ENCODE measurements at regions not wholly inside any gene's neighbourhood (a gene's known extent, or its start where the extent isn't known, plus 50 kb on each side); places are given as distances from the start of the nearest gene placed in this dataset.
"Not testable (repeated sequence)": the region's sequence is repeated elsewhere in the genome, so short reads cannot be mapped to it uniquely, and the experiment has no call there.

- not testable (repeated sequence) for DNase-seq (ENCODE audit: low spot score)
Observed at GRCh38 chr17:74143318-74143717, 60.2 kb upstream of the RPL38 start.

DNA sequence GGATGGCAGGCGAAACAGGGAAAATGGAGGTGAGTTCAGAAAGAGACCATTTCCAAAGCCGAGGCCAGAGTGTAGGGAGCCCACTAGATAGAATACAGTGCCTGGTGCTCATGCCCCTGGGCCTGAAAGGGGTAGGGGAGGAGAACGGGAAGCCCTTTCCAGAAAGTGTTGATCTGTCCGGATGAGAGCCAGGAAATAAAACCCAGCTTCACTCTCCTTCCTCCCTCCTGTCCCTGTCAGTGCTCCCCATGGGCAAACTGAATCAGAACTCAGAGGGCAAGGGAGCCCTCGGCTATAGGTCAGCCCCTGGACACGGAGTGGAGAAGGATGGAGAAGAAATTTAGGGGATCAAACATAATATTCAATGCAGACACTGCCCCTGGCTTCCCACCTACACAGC is 57.7 kb upstream of the RPL38 start:
- DNase-seq (ENCODE audit: low spot score): no peak

DNA sequence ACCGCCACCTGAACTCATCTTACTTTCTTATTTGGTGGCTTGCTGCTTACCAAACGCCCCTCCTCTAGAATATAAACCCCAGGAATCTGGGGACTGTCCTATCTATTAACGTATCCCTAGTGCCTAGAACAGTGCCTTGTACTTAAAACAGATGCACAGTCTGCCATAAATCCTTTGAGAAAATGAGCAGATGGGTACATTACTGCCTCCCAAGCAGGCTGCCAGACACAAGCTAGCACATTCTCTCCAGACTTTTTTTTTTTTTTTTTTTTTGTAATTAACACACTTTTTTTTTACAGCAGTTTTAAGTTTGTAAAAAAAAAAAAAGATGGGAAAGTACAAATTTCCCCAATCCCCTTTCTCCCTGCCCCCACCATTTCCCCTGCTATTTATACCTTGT is 57.3 kb upstream of the RPL38 start:
- no peak for DNase-seq (ENCODE audit: low spot score)

- no peak for DNase-seq (ENCODE audit: low spot score)
Observed at GRCh38 chr17:74147056-74147835, 56.2 kb upstream of the RPL38 start.

- DNase-seq (ENCODE audit: low spot score): no peak
Observed at GRCh38 chr17:74147966-74148365, 55.5 kb upstream of the RPL38 start.

DNA sequence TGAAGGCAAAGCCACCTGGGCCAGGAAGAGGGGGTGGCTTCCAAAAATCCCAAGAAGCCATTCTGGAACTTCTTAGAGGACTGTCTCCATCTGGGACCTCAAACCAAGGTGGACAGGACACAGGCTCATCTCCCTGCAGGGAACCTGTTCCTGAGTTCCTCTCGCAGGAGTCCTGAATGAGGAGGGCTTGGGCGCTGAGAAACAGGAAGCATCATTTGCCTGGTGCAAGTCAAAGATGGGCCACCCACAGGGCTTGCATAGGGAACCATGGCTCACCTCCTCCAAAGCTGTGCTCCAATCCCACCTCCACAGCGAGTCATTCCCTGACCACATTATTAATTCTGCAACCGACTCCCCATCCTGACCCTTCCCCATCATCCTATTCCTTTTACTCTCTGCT is 55.0 kb upstream of the RPL38 start:
- DNase-seq (ENCODE audit: low spot score): no peak

GRCh38 chr17:74148901-74149596 is 54.4 kb upstream of the RPL38 start:
- no peak for DNase-seq (ENCODE audit: low spot score)

GRCh38 chr17:74149597-74150427 is 53.7 kb upstream of the RPL38 start:
- DNase-seq (ENCODE audit: low spot score): no peak

GRCh38 chr17:74150428-74151025 is 53.0 kb upstream of the RPL38 start:
- DNase-seq (ENCODE audit: low spot score): no peak

DNA sequence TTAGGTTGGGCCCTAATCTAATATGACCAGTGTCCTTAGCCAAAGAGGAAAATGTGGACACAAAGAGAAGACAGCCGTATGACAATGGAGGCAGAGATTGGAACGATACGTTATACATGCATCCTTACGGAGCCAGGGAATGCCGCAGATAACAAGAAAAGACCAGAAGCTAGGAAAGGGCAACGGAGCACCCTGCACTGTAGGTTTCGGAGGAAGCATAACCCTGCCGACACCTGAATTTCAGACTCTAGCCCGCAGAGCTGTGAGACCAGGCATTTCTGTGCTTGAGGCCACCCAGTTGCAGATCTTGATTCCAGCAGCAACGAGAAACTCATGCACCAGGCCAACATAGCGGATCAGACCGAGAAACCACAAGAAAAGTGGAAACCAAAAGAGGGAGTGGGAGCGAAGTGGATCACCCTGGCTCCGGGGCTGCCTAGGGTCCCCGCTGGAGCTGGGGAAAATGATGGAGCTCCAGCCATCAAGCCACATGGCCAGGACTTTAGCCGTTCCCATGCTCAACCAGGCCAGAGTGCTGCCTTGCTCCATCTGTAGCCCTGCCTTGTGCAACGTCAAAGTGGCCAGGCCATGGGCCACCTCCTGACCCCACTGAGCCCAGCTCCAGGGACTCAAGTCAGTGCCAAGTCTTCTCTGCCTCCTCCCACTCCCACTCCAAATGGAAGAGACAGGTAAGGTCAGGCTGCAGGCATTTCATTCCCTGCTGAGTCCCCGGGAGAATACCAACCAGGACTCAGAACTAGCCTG is 51.7 kb upstream of the RPL38 start:
- DNase-seq (ENCODE audit: low spot score): no peak

DNA sequence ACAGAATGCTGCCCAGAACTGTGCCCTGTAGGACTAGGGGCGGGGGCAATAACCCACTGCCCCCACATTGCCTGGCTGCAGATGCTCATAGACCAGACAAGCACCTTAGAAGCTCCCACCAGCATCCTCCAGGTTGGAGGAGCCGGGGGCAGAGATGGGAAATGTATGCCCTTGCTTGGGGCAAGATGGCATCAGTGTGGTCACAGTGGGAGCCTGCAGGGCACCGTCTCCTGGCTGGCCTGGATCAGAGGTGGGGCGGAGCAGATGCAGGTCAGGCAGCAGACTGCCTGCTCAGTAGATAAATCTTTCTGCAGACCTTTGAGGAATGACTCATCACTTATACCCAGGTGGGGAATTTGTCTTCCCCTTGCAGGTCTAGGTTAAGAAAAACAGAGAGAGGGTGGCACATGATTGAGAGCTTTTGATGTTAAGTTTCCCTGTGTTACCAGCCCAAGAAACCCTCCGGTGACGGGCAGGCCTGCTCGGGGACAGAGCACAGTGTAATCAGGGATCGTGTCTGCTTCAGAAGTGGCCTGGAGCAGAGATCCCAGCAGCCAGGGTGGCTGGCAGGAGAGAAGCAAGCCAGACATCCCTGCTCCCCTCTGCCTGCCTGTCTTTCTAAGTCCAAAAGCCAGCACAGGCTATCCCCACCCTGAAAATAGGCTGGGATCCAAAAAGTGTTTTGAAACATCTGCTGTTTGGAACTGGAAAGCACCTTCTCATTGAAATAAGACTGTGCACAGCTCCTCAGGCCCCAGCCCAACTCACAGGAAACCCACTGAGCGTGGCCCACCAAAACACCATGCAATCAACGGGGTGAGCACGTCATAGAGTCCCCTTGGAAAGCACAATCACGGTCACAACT is 50.7 kb upstream of the RPL38 start:
- no peak for DNase-seq (ENCODE audit: low spot score)

GRCh38 chr17:74153456-74153810 is 50.0 kb upstream of the RPL38 start:
- no peak for DNase-seq (ENCODE audit: low spot score)

Measured in cerebellar cortex (tissue), 1 donor.